Activated CD8-positive, alpha-beta T cell treated with anti-CD3 and anti-CD28 coated beads, Interleukin-2, amount 10 ng/mL, durations not matched to agents 7 days and 5 days (primary cell): ENCODE measurements at regions not wholly inside any gene's neighbourhood (a gene's known extent, or its start where the extent isn't known, plus 50 kb on each side); places are given as distances from the start of the nearest gene placed in this dataset.
"Not testable (repeated sequence)": the region's sequence is repeated elsewhere in the genome, so short reads cannot be mapped to it uniquely, and the experiment has no call there.

Experiments used
- ATAC-seq: fragments of 150-1000 bp; cut with Tn5 transposase; one replicate; pipeline ENCODE4 v1.10.0; 2021; ENCODE audit warnings: moderate library complexity
- CTCF ChIA-PET: fragments of 350-600 bp; sonication (Branson Sonifier 250); formaldehyde crosslinking; loops from one replicate; lab custom pipeline; 2021; ENCODE audit warnings: antibody characterized with exemption; lab: Charles Lee
- POLR2A ChIA-PET: fragments of 350-600 bp; sonication (Branson Sonifier 250); formaldehyde crosslinking; loops from one replicate; lab custom pipeline; 2021; ENCODE audit warnings: antibody characterized with exemption; lab: Charles Lee
- DNase-seq: peaks from one replicate; pipeline ENCODE4 v3.0.0-alpha.2; 2020
- H3K27ac Mint-ChIP-seq: one replicate; pipeline ENCODE4 v1.8.0; 2021; ENCODE audit warnings: mild to moderate bottlenecking, mixed read lengths
- H3K27me3 Mint-ChIP-seq: one replicate; pipeline ENCODE4 v1.8.0; 2021; ENCODE audit warnings: low read depth, mixed read lengths
- H3K36me3 Mint-ChIP-seq: one replicate; pipeline ENCODE4 v1.8.0; 2021; ENCODE audit warnings: low read depth, mixed read lengths
- H3K4me1 Mint-ChIP-seq: one replicate; pipeline ENCODE4 v1.8.0; 2021; ENCODE audit warnings: low read depth, mixed read lengths
- H3K4me3 Mint-ChIP-seq: one replicate; pipeline ENCODE4 v1.8.0; 2021; ENCODE audit warnings: mild to moderate bottlenecking, mixed read lengths
- H3K9me3 Mint-ChIP-seq: one replicate; pipeline ENCODE4 v1.8.0; 2022; ENCODE audit warnings: mixed read lengths; ENCODE audit not compliant: insufficient read depth

GRCh38 chr5:133866903-133867245, 101.6 kb downstream of the C5orf15 start:
- ChIA-PET POLR2A (interaction anchor here (0.8 kb wide), 1 partner anchor 782 kb away, joined by 3 read pairs; the partner anchor contains the start of gene SEC24A), CTCF (no interaction called here)
- peaks cover 13% of the 10 kb centered on the region for H3K4me1 Mint-ChIP-seq
- ATAC-seq = no peak
- no peaks in the 10 kb centered on the region for H3K9me3 Mint-ChIP-seq
- H3K4me3 Mint-ChIP-seq = no peak overlapping the region
- DNase-seq = no peak
- H3K36me3 Mint-ChIP-seq = no peaks in the 10 kb centered on the region
- H3K27ac Mint-ChIP-seq = peak overlapping the region; percentile 54
- no peaks in the 10 kb centered on the region for H3K27me3 Mint-ChIP-seq

DNA sequence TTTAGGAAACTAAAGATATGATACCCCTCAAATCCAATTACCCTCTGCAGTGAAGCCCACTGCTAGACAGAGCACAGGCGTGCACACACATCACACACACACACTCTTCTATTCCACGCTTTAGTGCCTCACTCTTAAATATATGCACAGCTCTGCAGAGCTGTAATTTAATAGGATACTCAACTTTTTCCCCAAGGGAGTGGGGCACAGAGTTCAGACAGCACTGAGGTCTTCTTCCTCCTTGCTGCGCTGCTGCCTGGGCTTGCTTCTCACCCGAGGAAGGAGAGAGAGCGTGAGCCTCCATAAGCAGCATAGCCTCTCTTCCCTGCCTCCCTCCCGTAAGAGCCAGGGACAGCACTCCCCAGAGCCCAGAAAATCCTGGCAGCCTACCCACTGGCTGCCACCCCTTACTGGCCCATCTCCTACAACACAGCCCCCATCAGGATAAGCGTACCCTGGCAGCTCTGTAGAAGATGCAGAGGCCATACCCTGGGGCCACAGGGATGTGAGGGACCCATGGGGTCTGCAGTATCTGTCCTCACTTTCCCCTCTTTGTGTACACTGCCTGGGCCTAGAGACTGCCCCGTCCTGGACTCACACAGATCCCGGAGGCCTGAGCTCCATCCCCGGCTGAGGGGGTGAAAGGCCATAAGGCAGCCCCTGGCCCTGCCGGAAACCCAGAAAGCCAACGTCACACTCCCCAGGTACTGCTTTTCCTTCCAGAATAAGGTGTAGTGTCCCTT, 102.1 kb downstream of the C5orf15 start:
- POLR2A ChIA-PET = interaction anchor here (0.8 kb wide), 1 partner anchor 782 kb away, joined by 3 read pairs; the partner anchor contains the start of gene SEC24A
- no peak overlapping the region for H3K4me3 Mint-ChIP-seq
- H3K9me3 Mint-ChIP-seq = no peaks in the 10 kb centered on the region
- CTCF ChIA-PET = no interaction called here
- H3K27ac Mint-ChIP-seq = no peak overlapping the region
- DNase-seq = no peak
- ATAC-seq = no peak
- H3K27me3 Mint-ChIP-seq = no peaks in the 10 kb centered on the region
- peaks cover 17% of the 10 kb centered on the region for H3K4me1 Mint-ChIP-seq
- H3K36me3 Mint-ChIP-seq = no peaks in the 10 kb centered on the region

DNA sequence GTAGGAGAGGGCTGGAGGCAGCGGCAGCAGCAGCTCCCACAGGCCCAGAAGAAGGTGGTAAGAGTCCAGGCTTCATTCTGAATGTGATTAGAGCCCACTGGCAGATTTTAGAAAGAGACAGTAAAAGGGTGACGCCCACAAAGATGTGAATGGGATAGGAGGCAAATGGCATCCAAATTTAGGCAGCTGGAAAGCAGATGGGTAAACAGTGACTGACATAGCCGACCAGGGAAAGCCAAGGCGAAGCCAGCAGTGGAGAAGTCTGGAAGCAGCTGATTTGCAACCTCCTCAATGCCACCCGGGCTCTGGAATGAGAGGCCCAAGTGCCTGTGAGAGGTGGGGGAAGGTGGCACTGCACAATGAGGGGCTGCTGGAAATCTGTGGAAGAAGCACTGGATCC, 103.3 kb downstream of the C5orf15 start:
- Mint-ChIP-seq H3K4me1 (peaks cover 22% of the 10 kb centered on the region), H3K4me3 (no peak overlapping the region), H3K27ac (no peak overlapping the region), H3K9me3 (no peaks in the 10 kb centered on the region), H3K36me3 (no peaks in the 10 kb centered on the region), H3K27me3 (no peaks in the 10 kb centered on the region)
- CTCF ChIA-PET = no interaction called here
- no peak for DNase-seq
- no peak for ATAC-seq
- POLR2A ChIA-PET = no interaction called here

DNA sequence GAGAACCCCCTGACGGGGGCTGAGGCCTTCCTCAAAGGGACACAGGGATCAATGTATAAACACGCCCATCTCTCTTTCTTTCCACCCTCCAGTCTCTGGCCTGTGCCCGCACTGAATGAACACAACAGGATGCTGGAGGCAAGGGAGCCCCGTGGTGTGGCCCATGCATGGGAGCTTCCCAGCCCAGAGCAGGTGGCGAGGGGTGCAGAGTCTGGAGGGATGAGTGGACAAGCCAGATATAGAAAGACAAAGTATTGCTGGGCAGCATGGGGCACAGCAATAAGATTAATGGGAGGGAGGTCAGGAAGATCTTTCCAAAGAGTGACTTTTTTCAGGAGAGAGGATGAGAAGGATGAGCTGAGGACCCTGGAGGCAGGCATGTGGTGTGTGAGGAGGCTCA, 103.7 kb downstream of the C5orf15 start:
- Mint-ChIP-seq H3K27me3 (no peaks in the 10 kb centered on the region), H3K27ac (no peak overlapping the region), H3K4me1 (peaks cover 22% of the 10 kb centered on the region), H3K9me3 (no peaks in the 10 kb centered on the region), H3K4me3 (no peak overlapping the region), H3K36me3 (no peaks in the 10 kb centered on the region)
- ATAC-seq (no peak), DNase-seq (no peak)
- ChIA-PET POLR2A (no interaction called here), CTCF (no interaction called here)

DNA sequence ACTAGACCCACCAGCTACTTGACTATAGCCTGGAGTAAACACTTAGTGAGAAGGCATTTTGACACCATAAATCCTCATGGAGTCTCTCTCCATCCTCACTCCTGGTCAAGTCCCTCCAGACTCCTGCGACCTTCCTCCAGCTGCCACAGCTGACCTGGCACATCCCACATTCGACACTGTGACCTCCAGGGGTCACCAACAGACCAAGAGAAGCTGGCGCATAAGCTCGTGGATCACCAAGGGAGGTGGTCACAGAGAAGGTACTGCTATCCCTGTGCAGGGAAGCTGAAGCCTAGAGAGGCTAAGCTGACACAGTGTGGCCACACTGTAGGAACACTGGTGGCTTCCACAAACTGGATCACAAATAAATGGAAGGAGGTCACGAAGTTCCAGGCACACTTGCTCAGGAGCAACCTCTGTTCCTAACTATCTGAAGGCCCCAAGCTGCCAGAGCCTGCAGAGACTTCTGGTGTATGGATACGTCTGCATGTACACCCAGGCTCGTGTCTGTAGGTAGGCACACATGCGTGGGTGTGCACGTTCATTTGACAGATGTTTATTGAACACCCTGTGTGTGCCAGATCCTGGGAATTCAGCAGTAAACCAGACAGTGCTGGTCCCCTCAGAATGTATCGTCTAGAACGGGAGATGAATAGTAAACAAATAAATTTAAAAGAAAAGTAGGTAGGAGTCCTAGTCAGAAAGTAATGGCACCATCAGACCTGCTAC, 104.4 kb downstream of the C5orf15 start:
- Mint-ChIP-seq H3K27ac (no peak overlapping the region), H3K4me3 (no peak overlapping the region), H3K4me1 (peaks cover 19% of the 10 kb centered on the region), H3K9me3 (no peaks in the 10 kb centered on the region), H3K27me3 (no peaks in the 10 kb centered on the region), H3K36me3 (no peaks in the 10 kb centered on the region)
- DNase-seq = no peak
- no peak for ATAC-seq
- ChIA-PET CTCF (no interaction called here), POLR2A (no interaction called here)

GRCh38 chr5:133861161-133861737, 107.2 kb downstream of the C5orf15 start:
- H3K4me3 Mint-ChIP-seq = no peak overlapping the region
- DNase-seq (no peak), ATAC-seq (no peak)
- CTCF ChIA-PET = interaction anchor here (3.1 kb wide), 1 partner anchor 8 kb away, joined by 17 read pairs; no protein-coding TSS in a partner anchor
- H3K27me3 Mint-ChIP-seq = no peaks in the 10 kb centered on the region
- no peaks in the 10 kb centered on the region for H3K36me3 Mint-ChIP-seq
- H3K4me1 Mint-ChIP-seq = peaks cover 13% of the 10 kb centered on the region
- H3K9me3 Mint-ChIP-seq = no peaks in the 10 kb centered on the region
- POLR2A ChIA-PET = no interaction called here
- H3K27ac Mint-ChIP-seq = no peak overlapping the region

DNA sequence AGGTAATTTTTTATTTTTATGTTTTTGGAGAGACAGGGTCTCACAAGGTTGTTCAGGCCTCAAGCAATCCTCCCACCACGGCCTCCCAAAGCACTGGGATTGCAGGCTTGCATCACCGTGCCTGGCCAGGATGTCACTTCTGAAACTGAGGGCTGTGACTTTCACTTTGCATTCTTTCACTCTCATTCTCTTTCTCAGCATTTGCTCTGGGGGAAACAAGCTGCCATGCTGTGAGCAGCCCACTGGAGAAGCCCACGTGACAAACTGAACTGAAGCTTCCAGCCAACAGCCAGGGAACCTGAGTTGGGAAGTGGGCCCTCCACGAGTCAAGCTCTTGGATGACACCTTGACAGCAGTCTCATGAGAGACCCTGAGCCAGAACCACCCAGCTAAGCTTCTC, 109.4 kb downstream of the C5orf15 start:
- no peak for DNase-seq
- peaks cover 4% of the 10 kb centered on the region for H3K27me3 Mint-ChIP-seq
- no peak overlapping the region for H3K4me3 Mint-ChIP-seq
- no peak for ATAC-seq
- H3K27ac Mint-ChIP-seq = no peak overlapping the region
- no peaks in the 10 kb centered on the region for H3K9me3 Mint-ChIP-seq
- H3K36me3 Mint-ChIP-seq = no peaks in the 10 kb centered on the region
- CTCF ChIA-PET = interaction anchor here (3.1 kb wide), 1 partner anchor 10 kb away, joined by 17 read pairs; no protein-coding TSS in a partner anchor
- POLR2A ChIA-PET = no interaction called here
- H3K4me1 Mint-ChIP-seq = peaks cover 13% of the 10 kb centered on the region

GRCh38 chr5:133857595-133858313, 110.7 kb downstream of the C5orf15 start:
- H3K9me3 Mint-ChIP-seq, POLR2A ChIA-PET, H3K27me3 Mint-ChIP-seq, DNase-seq, ATAC-seq, H3K4me3 Mint-ChIP-seq, H3K27ac Mint-ChIP-seq, CTCF ChIA-PET, H3K36me3 Mint-ChIP-seq: not testable (repeated sequence)
- peaks cover 13% of the 10 kb centered on the region for H3K4me1 Mint-ChIP-seq

GRCh38 chr5:133854554-133854953, 113.9 kb downstream of the C5orf15 start:
- ChIA-PET CTCF (interaction anchor here (2.5 kb wide), 1 partner anchor 15 kb away, joined by 8 read pairs; no protein-coding TSS in a partner anchor), POLR2A (no interaction called here)
- no peak overlapping the region for H3K4me3 Mint-ChIP-seq
- no peaks in the 10 kb centered on the region for H3K36me3 Mint-ChIP-seq
- no peak for ATAC-seq
- no peaks in the 10 kb centered on the region for H3K9me3 Mint-ChIP-seq
- peaks cover 9% of the 10 kb centered on the region for H3K4me1 Mint-ChIP-seq
- H3K27ac Mint-ChIP-seq = no peak overlapping the region
- H3K27me3 Mint-ChIP-seq = peaks cover 12% of the 10 kb centered on the region
- no peak for DNase-seq

DNA sequence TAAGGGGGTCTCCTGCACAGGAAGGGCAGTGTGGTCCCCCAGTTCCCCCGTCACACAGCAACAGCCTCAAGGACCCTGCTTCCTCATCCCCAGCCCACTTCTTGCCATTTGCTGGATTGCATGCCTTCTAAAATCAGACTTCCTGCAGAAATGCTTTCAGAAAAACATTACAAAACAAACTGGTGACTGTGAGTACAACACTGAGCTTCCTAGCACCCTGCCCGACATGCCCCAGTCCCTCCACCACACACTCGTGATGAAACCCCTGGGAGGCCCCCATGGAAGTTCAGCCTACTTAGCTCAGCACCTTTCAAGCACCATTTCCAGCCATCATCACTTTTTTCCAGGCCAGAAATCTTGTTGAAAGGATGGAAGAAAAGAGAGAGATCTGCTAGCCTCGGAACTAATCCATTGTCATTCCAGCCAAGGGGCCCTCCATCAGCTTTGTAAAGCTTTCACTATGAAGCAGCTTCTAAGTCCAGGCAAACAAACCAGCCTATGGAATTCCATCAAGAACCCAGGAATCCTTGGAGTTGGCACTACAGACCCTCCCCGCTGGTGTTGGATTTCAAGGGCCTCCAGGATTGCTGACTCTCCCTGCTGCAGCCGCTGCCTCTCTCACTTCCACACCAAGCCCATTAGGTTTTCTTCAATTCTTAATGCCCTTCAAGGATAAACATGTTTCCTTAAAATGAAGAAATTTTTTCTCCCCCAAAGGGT, 114.6 kb downstream of the C5orf15 start:
- POLR2A ChIA-PET = no interaction called here
- Mint-ChIP-seq H3K4me3 (no peak overlapping the region), H3K36me3 (no peaks in the 10 kb centered on the region), H3K27ac (no peak overlapping the region), H3K4me1 (peaks cover 7% of the 10 kb centered on the region), H3K27me3 (peaks cover 12% of the 10 kb centered on the region), H3K9me3 (no peaks in the 10 kb centered on the region)
- CTCF ChIA-PET = no interaction called here
- DNase-seq (no peak), ATAC-seq (no peak)

- CTCF ChIA-PET = interaction anchor here (0.9 to 2.1 kb wide), 2 partner anchors 17 to 26 kb away, joined by 3 to 12 read pairs; no protein-coding TSS in a partner anchor
- POLR2A ChIA-PET = no interaction called here
- ATAC-seq = no peak
- H3K27ac Mint-ChIP-seq = no peak overlapping the region
- H3K36me3 Mint-ChIP-seq = no peaks in the 10 kb centered on the region
- peaks cover 12% of the 10 kb centered on the region for H3K27me3 Mint-ChIP-seq
- H3K4me3 Mint-ChIP-seq = no peak overlapping the region
- peaks cover 24% of the 10 kb centered on the region for H3K4me1 Mint-ChIP-seq
- no peaks in the 10 kb centered on the region for H3K9me3 Mint-ChIP-seq
- DNase-seq = no peak
Measured at GRCh38 chr5:133851521-133851920, 116.9 kb downstream of the C5orf15 start.
